ENCODE measurements at regions not wholly inside any gene's neighbourhood (a gene's known extent, or its start where the extent isn't known, plus 50 kb on each side); places are given as distances from the start of the nearest gene placed in this dataset.

DNA sequence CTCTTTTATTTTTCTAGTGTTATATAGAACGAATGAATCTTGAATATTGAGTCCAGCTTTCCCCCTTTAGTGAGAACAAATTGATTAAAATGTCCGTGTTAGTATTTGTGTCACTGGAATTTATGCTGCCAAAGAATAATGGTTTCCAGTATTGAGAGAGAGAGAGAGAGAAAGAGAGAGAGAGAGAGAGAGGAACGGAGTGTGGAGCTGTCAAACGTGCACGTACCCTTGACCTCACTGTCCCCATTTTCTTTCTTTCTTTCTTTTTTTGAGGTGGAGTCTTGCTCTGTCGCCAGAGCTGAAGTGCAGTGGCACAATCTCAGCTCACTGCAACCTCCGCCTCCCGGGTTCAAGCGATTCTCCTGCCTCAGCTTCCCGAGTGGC is 70.9 kb upstream of the GREM2 start:
- no peak for DNase-seq (ENCODE audit: extremely low spot score)
- ChIA-PET POLR2A (no interaction called here), CTCF (no interaction called here)
- no peak for TF ChIP-seq LEF1 (IDR thresholded peaks at IDR 0.05; ENCODE audit: borderline replicate concordance)
- TF ChIP-seq TARDBP (IDR thresholded peaks at IDR 0.05), result no peak
- TF ChIP-seq HDGF (IDR thresholded peaks at IDR 0.05; ENCODE audit: borderline replicate concordance), result no peak
- no peak for TF ChIP-seq FOXM1 (IDR thresholded peaks at IDR 0.05; ENCODE audit: borderline replicate concordance)
- no peak for TF ChIP-seq CTBP1 (IDR thresholded peaks at IDR 0.05; ENCODE audit: borderline replicate concordance)
- no peak for TF ChIP-seq L3MBTL2 (conservative IDR thresholded peaks at IDR 0.05)
- TF ChIP-seq ARNT (IDR thresholded peaks at IDR 0.05), result no peak
- no peak for TF ChIP-seq ELF4 (IDR thresholded peaks at IDR 0.05)
- TF ChIP-seq, protein P1, sequence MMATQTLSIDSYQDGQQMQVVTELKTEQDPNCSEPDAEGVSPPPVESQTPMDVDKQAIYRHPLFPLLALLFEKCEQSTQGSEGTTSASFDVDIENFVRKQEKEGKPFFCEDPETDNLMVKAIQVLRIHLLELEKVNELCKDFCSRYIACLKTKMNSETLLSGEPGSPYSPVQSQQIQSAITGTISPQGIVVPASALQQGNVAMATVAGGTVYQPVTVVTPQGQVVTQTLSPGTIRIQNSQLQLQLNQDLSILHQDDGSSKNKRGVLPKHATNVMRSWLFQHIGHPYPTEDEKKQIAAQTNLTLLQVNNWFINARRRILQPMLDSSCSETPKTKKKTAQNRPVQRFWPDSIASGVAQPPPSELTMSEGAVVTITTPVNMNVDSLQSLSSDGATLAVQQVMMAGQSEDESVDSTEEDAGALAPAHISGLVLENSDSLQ (IDR thresholded peaks at IDR 0.05), result no peak
- TF ChIP-seq FOXK2 (IDR thresholded peaks at IDR 0.05), result no peak
- no peak for TF ChIP-seq NFRKB (IDR thresholded peaks at IDR 0.05)
- no peak for TF ChIP-seq SUZ12 (IDR thresholded peaks at IDR 0.05)
- no peak for TF ChIP-seq ZNF384 (IDR thresholded peaks at IDR 0.05)
- no peak for TF ChIP-seq FOXA1 (IDR thresholded peaks at IDR 0.05)

DNA sequence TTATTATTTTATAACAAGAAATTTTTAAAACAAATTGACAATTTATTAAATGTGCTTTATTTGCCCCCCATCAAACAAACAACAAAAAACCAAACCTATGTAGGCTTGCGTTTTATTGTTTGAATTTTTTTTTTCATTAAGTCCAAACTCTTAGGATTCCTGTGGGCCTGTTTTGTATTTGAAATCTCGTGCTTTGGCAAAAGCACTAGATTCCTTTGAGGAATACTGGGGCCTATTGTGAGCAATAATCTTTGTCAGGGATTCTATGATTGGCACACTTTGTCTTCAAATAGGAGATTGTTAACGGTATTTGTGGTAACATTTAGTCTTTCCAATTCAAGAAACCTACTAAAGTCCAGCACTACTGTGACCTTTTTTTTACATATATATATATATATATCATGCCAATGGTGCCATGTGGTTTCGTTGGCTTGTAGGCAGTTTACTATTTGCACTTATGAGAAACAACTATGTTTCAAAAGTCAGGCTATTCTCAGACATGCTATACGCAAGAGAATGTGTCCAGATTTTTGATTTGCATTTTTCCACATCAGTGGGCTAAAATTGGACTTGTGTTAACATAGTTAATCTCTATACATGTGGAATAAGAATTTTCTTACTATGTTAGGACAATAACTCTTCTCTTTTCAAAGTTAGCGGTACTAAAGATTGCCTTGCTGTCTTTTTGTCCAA is 70.4 kb upstream of the GREM2 start:
- ChIA-PET CTCF (no interaction called here), POLR2A (no interaction called here)
- TF ChIP-seq BHLHE40 (IDR thresholded peaks at IDR 0.05; ENCODE audit: borderline replicate concordance), result no peak
- TF ChIP-seq ELF4 (IDR thresholded peaks at IDR 0.05), result no peak
- no peak for TF ChIP-seq SP1 (IDR thresholded peaks at IDR 0.05)
- TF ChIP-seq SUZ12 (IDR thresholded peaks at IDR 0.05), result no peak
- no peak for TF ChIP-seq CTBP1 (IDR thresholded peaks at IDR 0.05; ENCODE audit: borderline replicate concordance)
- no peak for TF ChIP-seq TARDBP (IDR thresholded peaks at IDR 0.05)
- TF ChIP-seq FOXA1 (IDR thresholded peaks at IDR 0.05), result no peak
- TF ChIP-seq FOXM1 (IDR thresholded peaks at IDR 0.05; ENCODE audit: borderline replicate concordance), result no peak
- no peak for TF ChIP-seq HDGF (IDR thresholded peaks at IDR 0.05; ENCODE audit: borderline replicate concordance)
- no peak for TF ChIP-seq ARNT (IDR thresholded peaks at IDR 0.05)
- TF ChIP-seq NFRKB (IDR thresholded peaks at IDR 0.05), result no peak
- TF ChIP-seq, protein P1 (IDR thresholded peaks at IDR 0.05), result no peak
- no peak for TF ChIP-seq ZNF384 (IDR thresholded peaks at IDR 0.05)
- no peak for TF ChIP-seq L3MBTL2 (conservative IDR thresholded peaks at IDR 0.05)
- DNase-seq (ENCODE audit: extremely low spot score), result no peak

DNA sequence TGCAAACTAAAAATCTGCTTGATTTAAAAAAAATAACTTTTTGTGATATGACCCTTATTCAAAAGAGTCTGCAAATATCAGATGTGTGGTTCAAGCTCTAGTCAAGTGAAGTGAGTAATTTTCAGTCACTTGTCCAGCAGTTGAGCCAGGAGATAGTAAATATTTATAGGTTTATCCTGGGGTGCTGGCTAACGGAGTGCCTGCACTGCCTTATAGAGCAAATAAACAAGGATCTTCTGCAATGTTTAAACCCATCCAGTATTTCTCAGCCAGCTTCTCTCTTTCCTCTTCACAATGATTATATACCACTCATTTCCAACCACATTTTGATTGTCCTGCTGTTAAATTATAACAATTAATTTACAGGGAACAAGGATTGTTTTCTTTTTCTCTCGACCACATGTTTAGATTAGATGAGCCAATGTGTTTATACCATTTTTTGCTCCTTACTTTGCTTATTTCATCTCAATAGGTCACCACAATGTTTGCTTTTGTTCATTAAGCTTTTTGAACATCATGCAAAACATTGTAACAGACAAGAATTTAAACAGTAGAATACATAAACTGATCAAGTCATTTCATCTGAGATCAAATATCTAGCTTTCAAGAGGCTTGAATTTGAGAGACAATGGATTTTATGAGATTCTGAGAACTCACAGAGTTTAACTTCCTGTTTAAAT is 60.3 kb upstream of the GREM2 start:
- ChIA-PET POLR2A (no interaction called here), CTCF (interaction anchor here (0.6 kb wide), 1 partner anchor 408 kb away, joined by 5 read pairs; no protein-coding TSS in a partner anchor)
- no peak for DNase-seq (ENCODE audit: extremely low spot score)
- no peak for TF ChIP-seq LEF1 (IDR thresholded peaks at IDR 0.05; ENCODE audit: borderline replicate concordance)

DNA sequence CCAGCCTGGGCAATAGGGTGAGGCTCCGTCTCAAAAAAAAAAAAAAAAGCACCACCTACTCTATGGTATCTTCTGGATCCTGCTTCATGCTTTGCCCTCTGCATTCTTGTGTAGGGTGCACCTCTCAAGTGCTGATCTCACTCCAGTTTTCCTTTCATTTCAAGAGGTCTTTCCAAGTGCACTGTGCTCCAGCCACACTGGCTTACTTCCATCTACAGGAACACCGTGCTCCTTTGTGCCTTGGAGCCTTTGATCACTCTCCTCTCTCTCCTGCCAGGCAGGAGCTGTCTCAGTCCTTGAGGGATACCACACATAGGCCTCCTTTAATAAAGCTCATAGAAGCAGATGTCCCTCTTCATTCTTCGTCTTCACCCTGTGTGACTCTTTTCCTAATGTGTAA is 55.4 kb upstream of the GREM2 start:
- ChIA-PET CTCF (no interaction called here), POLR2A (no interaction called here)
- DNase-seq (ENCODE audit: extremely low spot score), result no peak
- TF ChIP-seq CTBP1 (IDR thresholded peaks at IDR 0.05; ENCODE audit: borderline replicate concordance) (no peak), ARNT (IDR thresholded peaks at IDR 0.05) (no peak), HDGF (IDR thresholded peaks at IDR 0.05; ENCODE audit: borderline replicate concordance) (no peak), BHLHE40 (IDR thresholded peaks at IDR 0.05; ENCODE audit: borderline replicate concordance) (no peak), ELF4 (IDR thresholded peaks at IDR 0.05) (no peak), FOXK2 (IDR thresholded peaks at IDR 0.05) (no peak)

DNA sequence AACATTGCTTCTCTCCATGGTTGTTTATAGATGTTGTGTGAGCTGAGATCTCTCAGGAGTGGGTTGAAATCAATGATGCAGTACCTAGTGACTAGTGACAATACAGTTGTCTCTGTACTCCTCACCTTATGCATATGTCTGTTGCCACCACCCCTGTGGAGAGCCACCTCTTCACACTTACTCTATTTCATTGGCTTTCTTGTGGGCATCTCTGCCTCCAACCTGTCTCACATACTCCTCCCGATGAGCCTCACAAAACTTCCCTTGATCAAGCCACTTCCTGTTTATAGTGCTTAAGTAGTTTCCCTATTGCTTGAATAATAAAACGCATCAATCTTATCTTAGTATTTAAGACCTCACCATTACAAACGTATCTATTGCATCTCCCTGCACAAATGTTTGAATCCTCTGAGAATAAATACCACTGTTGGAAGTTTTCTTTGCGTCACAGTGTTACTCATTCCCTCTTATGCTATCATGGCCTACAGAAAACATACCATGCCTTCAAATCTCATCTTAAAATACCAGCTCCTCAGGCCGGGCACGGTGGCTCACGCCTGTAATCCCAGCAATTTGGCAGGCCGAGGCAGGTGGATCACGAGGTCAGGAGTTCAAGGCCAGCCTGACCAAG is 54.7 kb upstream of the GREM2 start:
- no peak for DNase-seq (ENCODE audit: extremely low spot score)
- POLR2A ChIA-PET, result no interaction called here
- TF ChIP-seq TARDBP (IDR thresholded peaks at IDR 0.05) (no peak), FOXA1 (IDR thresholded peaks at IDR 0.05) (no peak), HDGF (IDR thresholded peaks at IDR 0.05; ENCODE audit: borderline replicate concordance) (no peak), BHLHE40 (IDR thresholded peaks at IDR 0.05; ENCODE audit: borderline replicate concordance) (no peak), ELF4 (IDR thresholded peaks at IDR 0.05) (no peak), L3MBTL2 (conservative IDR thresholded peaks at IDR 0.05) (no peak), SUZ12 (IDR thresholded peaks at IDR 0.05) (no peak), LEF1 (IDR thresholded peaks at IDR 0.05; ENCODE audit: borderline replicate concordance) (no peak), NFRKB (IDR thresholded peaks at IDR 0.05) (no peak), FOXK2 (IDR thresholded peaks at IDR 0.05) (no peak), SP1 (IDR thresholded peaks at IDR 0.05) (no peak), ARNT (IDR thresholded peaks at IDR 0.05) (no peak)
- TF ChIP-seq, protein P1 (IDR thresholded peaks at IDR 0.05), result no peak
- CTCF ChIA-PET, result no interaction called here
